ENCODE measurements at regions not wholly inside any gene's neighbourhood (a gene's known extent, or its start where the extent isn't known, plus 50 kb on each side); places are given as distances from the start of the nearest gene placed in this dataset.
"Not testable (repeated sequence)": the region's sequence is repeated elsewhere in the genome, so short reads cannot be mapped to it uniquely, and the experiment has no call there.

GRCh38 chr19:34871911-34872310, 54.8 kb upstream of the ZNF30 start:
- H3K27ac ChIP-seq; H3K4me2 ChIP-seq (ENCODE audit: unreplicated experiment); H3K9ac ChIP-seq; H3K9me2 ChIP-seq (ENCODE audit: insufficient read depth); H3F3A ChIP-seq (ENCODE audit: insufficient read depth); H3K4me1 ChIP-seq (ENCODE audit: insufficient read depth); H3K4me3 ChIP-seq; H2AFZ ChIP-seq; H4K20me1 ChIP-seq (ENCODE audit: insufficient read depth); H3K9me3 ChIP-seq (ENCODE audit: low read depth); H3K27me3 ChIP-seq (replicated peaks; ENCODE audit: insufficient read depth); H3K79me2 ChIP-seq (ENCODE audit: insufficient read depth); DNase-seq; H3K36me3 ChIP-seq (ENCODE audit: low read depth); in situ Hi-C loops (cut with MboI): not testable (repeated sequence)
- WGBS, 2 experiments (ENCODE audit: low coverage in 1 of 2, low lambda C conversion rate in 2 of 2, missing lambda C conversion rate in 2 of 2): 17 to 30% methylated on average over 3 of the region's 3 CpGs

- H3K9me2 ChIP-seq (ENCODE audit: insufficient read depth): no peaks in the 10 kb centered on the region
These were observed 59.1 kb upstream of the ZNF30 start for GRCh38 chr19:34867631-34868030.

DNA sequence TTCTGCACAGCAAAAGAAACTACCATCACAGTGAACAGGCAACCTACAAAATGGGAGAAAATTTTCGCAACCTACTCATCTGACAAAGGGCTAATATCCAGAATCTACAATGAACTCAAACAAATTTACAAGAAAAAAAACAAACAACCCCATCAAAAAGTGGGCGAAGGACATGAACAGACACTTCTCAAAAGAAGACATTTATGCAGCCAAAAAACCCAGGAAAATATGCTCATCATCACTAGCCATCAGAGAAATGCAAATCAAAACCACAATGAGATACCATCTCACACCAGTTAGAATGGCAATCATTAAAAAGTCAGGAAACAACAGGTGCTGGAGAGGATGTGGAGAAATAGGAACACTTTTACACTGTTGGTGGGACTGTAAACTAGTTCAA, 61.5 kb upstream of the ZNF30 start:
- H3K36me3 ChIP-seq (ENCODE audit: low read depth); H3K4me2 ChIP-seq (ENCODE audit: unreplicated experiment); H3F3A ChIP-seq (ENCODE audit: insufficient read depth); DNase-seq; H3K4me1 ChIP-seq (ENCODE audit: insufficient read depth); H2AFZ ChIP-seq; H3K79me2 ChIP-seq (ENCODE audit: insufficient read depth); H3K9ac ChIP-seq; H3K9me2 ChIP-seq (ENCODE audit: insufficient read depth); in situ Hi-C loops (cut with MboI); H3K27ac ChIP-seq; H4K20me1 ChIP-seq (ENCODE audit: insufficient read depth); H3K27me3 ChIP-seq (replicated peaks; ENCODE audit: insufficient read depth); H3K4me3 ChIP-seq; H3K9me3 ChIP-seq (ENCODE audit: low read depth): not testable (repeated sequence)
- 15 to 40% methylated on average over 1 to 2 of the region's 2 CpGs for WGBS, 2 experiments (ENCODE audit: low coverage in 1 of 2, low lambda C conversion rate in 2 of 2, missing lambda C conversion rate in 2 of 2)

More at GRCh38 chr19:34867631-34868030, 59.1 kb upstream of the ZNF30 start:
- DNase-seq: no peak
- H4K20me1 ChIP-seq (ENCODE audit: insufficient read depth): no peaks in the 10 kb centered on the region
- TF ChIP-seq EZH2 (IDR thresholded peaks at IDR 0.05; ENCODE audit: insufficient read depth, poor library complexity, severe bottlenecking): no peak
- no peak for TF ChIP-seq EZH2phosphoT487 (IDR thresholded peaks at IDR 0.05; ENCODE audit: insufficient read depth, low read depth)
- no peaks in the 10 kb centered on the region for H3F3A ChIP-seq (ENCODE audit: insufficient read depth)
- H3K79me2 ChIP-seq (ENCODE audit: insufficient read depth): no peaks in the 10 kb centered on the region
- no peaks in the 10 kb centered on the region for H3K4me1 ChIP-seq (ENCODE audit: insufficient read depth)
- in situ Hi-C loops (cut with MboI): no loop called here
- H3K4me3 ChIP-seq: no peak overlapping the region
- H3K9me3 ChIP-seq (ENCODE audit: low read depth): no peaks in the 10 kb centered on the region
- H3K9ac ChIP-seq: no peak overlapping the region
- H3K27ac ChIP-seq: no peak overlapping the region
- H3K27me3 ChIP-seq (replicated peaks; ENCODE audit: insufficient read depth): no peaks in the 10 kb centered on the region
- H2AFZ ChIP-seq: no peak overlapping the region
- no peaks in the 10 kb centered on the region for H3K36me3 ChIP-seq (ENCODE audit: low read depth)
- H3K4me2 ChIP-seq (ENCODE audit: unreplicated experiment): no peak overlapping the region
- WGBS, 2 experiments (ENCODE audit: low coverage in 1 of 2, low lambda C conversion rate in 2 of 2, missing lambda C conversion rate in 2 of 2): 58 to 70% methylated on average over 4 of the region's 4 CpGs

- H3K4me1 ChIP-seq (ENCODE audit: insufficient read depth); H2AFZ ChIP-seq; H3K36me3 ChIP-seq (ENCODE audit: low read depth); H3K27ac ChIP-seq; DNase-seq; H3K79me2 ChIP-seq (ENCODE audit: insufficient read depth); H4K20me1 ChIP-seq (ENCODE audit: insufficient read depth); H3K9me3 ChIP-seq (ENCODE audit: low read depth); H3K9ac ChIP-seq; H3K4me3 ChIP-seq; H3K9me2 ChIP-seq (ENCODE audit: insufficient read depth); H3F3A ChIP-seq (ENCODE audit: insufficient read depth); H3K27me3 ChIP-seq (replicated peaks; ENCODE audit: insufficient read depth); in situ Hi-C loops (cut with MboI); H3K4me2 ChIP-seq (ENCODE audit: unreplicated experiment): not testable (repeated sequence)
- WGBS, 2 experiments (ENCODE audit: low coverage in 1 of 2, low lambda C conversion rate in 2 of 2, missing lambda C conversion rate in 2 of 2): 14 to 20% methylated on average over 13 to 29 of the region's 34 CpGs
These were observed 66.6 kb upstream of the ZNF30 start for GRCh38 chr19:34859823-34860736.

- in situ Hi-C loops (cut with MboI); H3K9ac ChIP-seq; DNase-seq; H3K79me2 ChIP-seq (ENCODE audit: insufficient read depth); H3K9me3 ChIP-seq (ENCODE audit: low read depth); H3F3A ChIP-seq (ENCODE audit: insufficient read depth); H3K4me3 ChIP-seq; H3K36me3 ChIP-seq (ENCODE audit: low read depth); H3K27ac ChIP-seq; H2AFZ ChIP-seq; H3K9me2 ChIP-seq (ENCODE audit: insufficient read depth); H3K4me2 ChIP-seq (ENCODE audit: unreplicated experiment); H4K20me1 ChIP-seq (ENCODE audit: insufficient read depth); H3K27me3 ChIP-seq (replicated peaks; ENCODE audit: insufficient read depth); H3K4me1 ChIP-seq (ENCODE audit: insufficient read depth): not testable (repeated sequence)
- WGBS, 2 experiments (ENCODE audit: low coverage in 1 of 2, low lambda C conversion rate in 2 of 2, missing lambda C conversion rate in 2 of 2): 0 to 9% methylated on average over 2 of the region's 2 CpGs
These were observed 67.4 kb upstream of the ZNF30 start for GRCh38 chr19:34859325-34859724.

Data from GM23248 (cell line).